ENCODE measurements at regions not wholly inside any gene's neighbourhood (a gene's known extent, or its start where the extent isn't known, plus 50 kb on each side); places are given as distances from the start of the nearest gene placed in this dataset.

DNA sequence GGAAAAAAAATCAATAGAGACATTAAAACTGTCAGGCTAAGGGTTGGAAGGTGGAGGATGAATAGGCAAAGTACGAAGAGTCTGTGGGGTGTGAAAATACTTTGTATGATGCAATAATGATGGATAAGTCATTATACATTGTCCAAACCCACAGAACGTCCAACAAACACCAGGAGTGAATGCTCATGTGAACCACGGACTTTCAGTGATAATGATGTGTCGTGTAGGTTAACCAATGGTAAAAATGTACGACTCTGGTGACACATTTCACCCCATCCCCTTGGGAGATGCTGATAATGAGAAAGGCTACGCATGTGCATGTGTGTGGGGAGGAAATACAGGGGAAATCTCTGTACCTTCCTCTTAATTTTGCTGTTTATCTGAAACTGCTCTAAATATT, 665.2 kb downstream of the FAT4 start:
- no peaks in the 10 kb centered on the region for H3K36me3 ChIP-seq
- no peak for TF ChIP-seq POLR2A (IDR thresholded peaks at IDR 0.05)
- TF ChIP-seq, protein P1, sequence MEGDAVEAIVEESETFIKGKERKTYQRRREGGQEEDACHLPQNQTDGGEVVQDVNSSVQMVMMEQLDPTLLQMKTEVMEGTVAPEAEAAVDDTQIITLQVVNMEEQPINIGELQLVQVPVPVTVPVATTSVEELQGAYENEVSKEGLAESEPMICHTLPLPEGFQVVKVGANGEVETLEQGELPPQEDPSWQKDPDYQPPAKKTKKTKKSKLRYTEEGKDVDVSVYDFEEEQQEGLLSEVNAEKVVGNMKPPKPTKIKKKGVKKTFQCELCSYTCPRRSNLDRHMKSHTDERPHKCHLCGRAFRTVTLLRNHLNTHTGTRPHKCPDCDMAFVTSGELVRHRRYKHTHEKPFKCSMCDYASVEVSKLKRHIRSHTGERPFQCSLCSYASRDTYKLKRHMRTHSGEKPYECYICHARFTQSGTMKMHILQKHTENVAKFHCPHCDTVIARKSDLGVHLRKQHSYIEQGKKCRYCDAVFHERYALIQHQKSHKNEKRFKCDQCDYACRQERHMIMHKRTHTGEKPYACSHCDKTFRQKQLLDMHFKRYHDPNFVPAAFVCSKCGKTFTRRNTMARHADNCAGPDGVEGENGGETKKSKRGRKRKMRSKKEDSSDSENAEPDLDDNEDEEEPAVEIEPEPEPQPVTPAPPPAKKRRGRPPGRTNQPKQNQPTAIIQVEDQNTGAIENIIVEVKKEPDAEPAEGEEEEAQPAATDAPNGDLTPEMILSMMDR (IDR thresholded peaks at IDR 0.05 in 4 of 5, conservative IDR thresholded peaks at IDR 0.05 in 1 of 5): no peak
- H3K27me3 ChIP-seq: no peaks in the 10 kb centered on the region
- no peak overlapping the region for H3K4me3 ChIP-seq
- ATAC-seq: no peak
- in situ Hi-C loops (cut with MboI; ENCODE audit: low sequenced_read_pairs in 4 of 4) (no loop called here), intact Hi-C loops (cut with DNase I; ENCODE audit: low total_unique reads) (no loop called here)
- no peaks in the 10 kb centered on the region for H3K4me1 ChIP-seq
- H3K9me3 ChIP-seq: no peaks in the 10 kb centered on the region
- H3K27ac ChIP-seq: no peak overlapping the region
- no peak for DNase-seq

DNA sequence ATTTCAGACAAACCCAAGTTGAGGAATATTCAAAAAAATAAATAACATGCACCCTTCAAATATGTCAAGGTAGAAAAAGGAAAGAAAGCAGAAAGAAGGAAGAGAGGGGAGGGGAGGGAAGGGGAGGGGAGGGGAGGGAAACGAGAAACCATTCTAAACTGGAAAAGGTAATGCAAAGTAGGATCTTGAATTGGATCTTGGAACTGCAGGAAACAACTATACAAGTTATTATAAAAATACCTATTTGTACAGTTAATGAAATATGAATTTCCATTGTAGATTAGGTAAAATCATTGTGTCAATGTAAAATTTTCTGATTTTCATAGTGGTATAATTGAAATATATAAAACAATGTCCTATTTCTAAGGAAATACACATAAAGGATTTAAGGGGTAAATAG, 668.4 kb downstream of the FAT4 start:
- in situ Hi-C loops (cut with MboI; ENCODE audit: low sequenced_read_pairs in 4 of 4) (no loop called here), intact Hi-C loops (cut with DNase I; ENCODE audit: low total_unique reads) (no loop called here)
- no peaks in the 10 kb centered on the region for H3K36me3 ChIP-seq
- DNase-seq: no peak
- H3K27ac ChIP-seq: no peak overlapping the region
- no peak for ATAC-seq
- no peaks in the 10 kb centered on the region for H3K4me1 ChIP-seq
- no peaks in the 10 kb centered on the region for H3K9me3 ChIP-seq
- no peak overlapping the region for H3K4me3 ChIP-seq
- TF ChIP-seq POLR2A (IDR thresholded peaks at IDR 0.05): no peak
- TF ChIP-seq, protein P1 (IDR thresholded peaks at IDR 0.05 in 4 of 5, conservative IDR thresholded peaks at IDR 0.05 in 1 of 5): no peak
- no peaks in the 10 kb centered on the region for H3K27me3 ChIP-seq

DNA sequence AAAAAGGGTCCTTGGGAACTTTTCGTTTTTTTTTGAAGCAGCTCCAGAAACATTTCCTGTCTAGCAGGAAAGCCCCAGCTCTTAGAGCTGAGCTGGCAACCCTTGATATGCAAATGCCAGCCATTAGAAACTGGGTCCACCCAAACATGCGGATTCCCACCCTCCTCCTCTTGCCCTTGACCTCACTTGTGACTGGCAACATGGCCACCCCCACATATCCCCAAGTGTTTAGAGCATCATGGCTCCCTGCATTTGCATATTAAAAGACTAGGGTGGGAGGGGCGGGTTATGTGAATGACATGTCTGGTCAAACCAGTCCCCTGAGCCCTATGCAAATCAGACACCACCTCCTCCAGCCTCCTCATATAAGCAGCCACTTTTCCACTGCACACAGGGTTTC, 671.1 kb downstream of the FAT4 start:
- no peaks in the 10 kb centered on the region for H3K4me1 ChIP-seq
- no peaks in the 10 kb centered on the region for H3K9me3 ChIP-seq
- H3K27me3 ChIP-seq: no peaks in the 10 kb centered on the region
- in situ Hi-C loops (cut with MboI; ENCODE audit: low sequenced_read_pairs in 4 of 4) (no loop called here), intact Hi-C loops (cut with DNase I; ENCODE audit: low total_unique reads) (no loop called here)
- no peaks in the 10 kb centered on the region for H3K36me3 ChIP-seq
- ATAC-seq (no peak), DNase-seq (no peak)
- H3K4me3 ChIP-seq: no peak overlapping the region
- no peak for TF ChIP-seq POLR2A (IDR thresholded peaks at IDR 0.05)
- TF ChIP-seq, protein P1 (IDR thresholded peaks at IDR 0.05 in 4 of 5, conservative IDR thresholded peaks at IDR 0.05 in 1 of 5): no peak
- H3K27ac ChIP-seq: no peak overlapping the region

DNA sequence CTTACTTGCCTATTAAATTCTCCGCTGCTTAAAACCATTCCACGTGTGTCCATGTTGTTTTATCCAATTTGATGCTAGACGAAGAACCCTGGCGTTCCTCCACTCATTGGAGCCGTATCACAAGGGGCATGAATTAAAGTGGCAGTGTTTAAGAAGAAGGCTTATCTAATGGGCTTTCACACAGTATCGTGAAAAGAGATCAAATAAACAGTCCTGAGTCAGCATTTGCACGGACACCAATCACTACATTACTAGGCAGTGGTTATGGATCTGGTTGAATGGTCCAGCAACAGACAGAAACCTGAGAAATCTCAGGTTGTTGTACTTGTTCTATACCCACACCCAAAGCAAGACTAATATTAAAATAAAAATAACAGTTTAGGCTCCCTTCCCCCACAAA, 671.6 kb downstream of the FAT4 start:
- DNase-seq (no peak), ATAC-seq (no peak)
- H3K27me3 ChIP-seq: no peaks in the 10 kb centered on the region
- in situ Hi-C loops (cut with MboI; ENCODE audit: low sequenced_read_pairs in 4 of 4): no loop called here
- H3K4me3 ChIP-seq: no peak overlapping the region
- no peaks in the 10 kb centered on the region for H3K4me1 ChIP-seq
- TF ChIP-seq POLR2A (IDR thresholded peaks at IDR 0.05): no peak
- TF ChIP-seq, protein P1 (IDR thresholded peaks at IDR 0.05 in 4 of 5, conservative IDR thresholded peaks at IDR 0.05 in 1 of 5): no peak
- H3K36me3 ChIP-seq: no peaks in the 10 kb centered on the region
- H3K27ac ChIP-seq: no peak overlapping the region
- no peaks in the 10 kb centered on the region for H3K9me3 ChIP-seq
- intact Hi-C loops (cut with DNase I; ENCODE audit: low total_unique reads): no loop called here

DNA sequence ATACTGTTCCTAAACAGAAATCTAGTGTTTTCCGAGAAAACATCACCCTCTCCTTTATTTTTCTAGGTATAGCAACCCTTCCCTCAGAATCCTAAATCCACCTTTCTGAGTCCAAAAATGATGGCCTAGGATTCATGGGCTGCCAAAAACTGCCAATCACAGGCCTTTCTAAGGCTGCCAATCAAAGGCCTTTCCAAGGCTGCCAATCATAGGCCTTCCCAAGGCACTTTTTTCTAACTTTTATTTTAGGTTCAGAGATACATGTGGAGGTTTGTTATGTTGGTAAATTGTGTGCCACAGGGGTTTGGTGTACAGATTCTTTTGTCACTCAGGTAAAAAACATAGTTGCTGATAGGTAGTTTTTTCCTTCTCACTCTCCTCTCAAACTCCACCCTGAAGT, 673.7 kb downstream of the FAT4 start:
- TF ChIP-seq, protein P1 (IDR thresholded peaks at IDR 0.05 in 4 of 5, conservative IDR thresholded peaks at IDR 0.05 in 1 of 5): no peak
- TF ChIP-seq POLR2A (IDR thresholded peaks at IDR 0.05): no peak
- in situ Hi-C loops (cut with MboI; ENCODE audit: low sequenced_read_pairs in 4 of 4): no loop called here

More for the DNA sequence above, 673.7 kb downstream of the FAT4 start:
- no peak for ATAC-seq
- H3K4me3 ChIP-seq: no peak overlapping the region
- H3K27me3 ChIP-seq: no peaks in the 10 kb centered on the region
- H3K27ac ChIP-seq: no peak overlapping the region
- no peaks in the 10 kb centered on the region for H3K4me1 ChIP-seq
- H3K9me3 ChIP-seq: no peaks in the 10 kb centered on the region
- H3K36me3 ChIP-seq: no peaks in the 10 kb centered on the region
- no peak for DNase-seq
- intact Hi-C loops (cut with DNase I; ENCODE audit: low total_unique reads): no loop called here
